ENCODE measurements at regions not wholly inside any gene's neighbourhood (a gene's known extent, or its start where the extent isn't known, plus 50 kb on each side); places are given as distances from the start of the nearest gene placed in this dataset.
"Not testable (repeated sequence)": the region's sequence is repeated elsewhere in the genome, so short reads cannot be mapped to it uniquely, and the experiment has no call there.

GRCh38 chr16:52234626-52235025 lies 312.3 kb downstream of the TOX3 start:
- no peak for DNase-seq

DNA sequence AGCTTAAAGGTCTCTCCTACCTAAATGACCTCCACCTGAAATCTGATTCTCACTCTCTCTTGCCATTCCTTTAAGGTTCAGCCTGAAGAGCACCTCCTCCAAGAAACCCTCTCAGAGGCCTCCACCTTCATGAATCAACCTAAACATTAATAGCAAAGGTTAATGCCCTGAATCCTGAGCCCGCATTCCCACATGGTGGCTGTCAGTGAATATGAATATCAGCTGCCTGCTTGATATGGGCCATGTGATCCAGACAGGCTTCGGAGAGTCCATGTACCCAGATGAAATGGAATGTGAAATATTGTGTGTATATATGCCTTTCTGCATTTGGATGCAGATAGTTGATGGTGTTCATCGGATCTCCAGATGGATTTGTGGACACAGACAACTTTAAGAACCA lies 317.5 kb downstream of the TOX3 start:
- no peak for DNase-seq

GRCh38 chr16:52227851-52228250 lies 319.1 kb downstream of the TOX3 start:
- no peak for DNase-seq

- no peak for DNase-seq
These were observed 334.1 kb downstream of the TOX3 start for GRCh38 chr16:52212841-52213240.

- no peak for DNase-seq
These were observed 337.7 kb downstream of the TOX3 start for GRCh38 chr16:52209227-52209626.

- DNase-seq, result no peak
These were observed 343.8 kb downstream of the TOX3 start for GRCh38 chr16:52203096-52203495.

DNA sequence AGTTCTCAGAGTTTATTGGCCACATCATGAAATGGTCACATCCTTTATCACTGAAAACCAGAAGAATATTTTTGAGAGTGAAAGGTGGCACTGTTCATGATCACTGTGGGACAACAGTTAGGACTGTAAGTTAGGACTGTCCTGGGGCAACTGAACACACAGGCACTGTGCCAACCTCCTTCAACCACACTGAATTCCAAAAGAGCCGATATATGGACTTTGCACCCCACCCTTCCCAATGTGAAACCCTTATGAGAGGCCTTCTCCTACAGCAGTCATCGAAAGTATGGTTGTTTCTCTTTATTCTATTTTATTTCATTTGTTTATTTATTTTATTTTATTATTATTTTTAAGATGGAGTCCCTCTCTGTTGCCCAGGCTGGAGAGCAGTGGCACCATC lies 353.5 kb downstream of the TOX3 start:
- DNase-seq, result no peak

- DNase-seq, result no peak
These were observed 355.3 kb downstream of the TOX3 start for GRCh38 chr16:52191531-52192134.

- DNase-seq, result no peak
These were observed 362.6 kb downstream of the TOX3 start for GRCh38 chr16:52184336-52184735.

GRCh38 chr16:52182840-52183239 lies 364.1 kb downstream of the TOX3 start:
- no peak for DNase-seq

GRCh38 chr16:52174168-52174567 lies 372.8 kb downstream of the TOX3 start:
- no peak for DNase-seq

DNA sequence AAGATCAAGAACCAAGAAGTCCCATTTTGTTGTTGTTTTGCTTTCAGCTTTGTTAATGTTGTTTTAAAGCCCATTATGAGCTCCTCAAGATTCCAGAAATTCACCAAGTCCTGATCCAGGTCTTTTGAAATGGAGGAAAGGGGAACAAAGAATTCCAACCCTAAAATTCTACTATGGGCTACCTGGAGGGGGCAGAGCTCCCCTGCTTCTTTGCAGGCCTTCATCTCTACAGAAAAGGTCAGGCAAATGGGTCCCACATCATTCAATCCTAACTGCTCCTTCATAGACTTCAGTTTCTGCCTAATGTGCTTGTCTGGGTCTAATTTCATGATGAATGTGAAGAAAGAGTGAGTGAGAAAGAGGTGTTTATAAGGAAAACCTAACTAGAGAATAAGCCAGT lies 375.5 kb downstream of the TOX3 start:
- no peak for DNase-seq

- DNase-seq, result no peak
These were observed 379.6 kb downstream of the TOX3 start for GRCh38 chr16:52167328-52167727.

DNA sequence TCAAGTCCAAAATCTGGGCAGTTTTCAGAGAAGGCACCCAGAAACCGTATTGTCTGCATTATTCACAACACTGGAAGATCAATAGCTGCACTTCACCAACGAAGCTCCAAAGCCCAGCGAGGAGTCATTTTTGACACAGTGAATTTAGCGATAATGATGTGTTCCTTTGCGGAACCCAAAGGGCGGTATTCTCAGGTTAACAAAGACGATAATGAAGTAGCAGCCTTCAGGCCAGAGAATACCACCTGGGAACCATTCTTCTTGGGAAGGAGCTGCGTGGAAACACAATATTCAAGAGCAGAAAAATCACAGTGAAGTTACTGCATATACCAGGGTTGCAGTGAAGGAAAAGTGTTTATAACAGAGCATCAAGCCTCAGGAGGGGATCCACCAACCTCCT lies 381.0 kb downstream of the TOX3 start:
- no peak for DNase-seq

DNA sequence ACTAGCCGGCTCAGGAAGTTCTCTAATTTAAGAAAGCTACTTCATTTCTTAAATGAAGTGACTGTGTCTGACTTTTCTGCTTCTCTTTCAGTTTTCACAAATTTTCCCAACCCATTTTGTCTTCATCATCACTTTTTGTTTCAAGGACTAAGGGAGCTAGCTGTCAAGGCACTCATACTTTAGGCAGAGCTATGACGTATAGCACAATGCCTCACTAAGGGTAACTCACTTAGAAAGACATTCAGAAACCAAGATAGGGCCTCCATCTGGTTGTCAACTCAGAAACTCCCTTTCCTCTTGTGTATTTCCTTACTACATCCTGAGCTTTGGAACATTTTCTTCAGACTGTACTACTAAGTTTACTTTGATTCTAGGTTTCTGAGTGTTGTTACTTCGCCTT lies 397.9 kb downstream of the TOX3 start:
- DNase-seq, result no peak

GRCh38 chr16:52141871-52142270 lies 405.1 kb downstream of the TOX3 start:
- DNase-seq, result no peak

- DNase-seq, result no peak
These were observed 418.6 kb downstream of the TOX3 start for GRCh38 chr16:52128361-52128760.

DNA sequence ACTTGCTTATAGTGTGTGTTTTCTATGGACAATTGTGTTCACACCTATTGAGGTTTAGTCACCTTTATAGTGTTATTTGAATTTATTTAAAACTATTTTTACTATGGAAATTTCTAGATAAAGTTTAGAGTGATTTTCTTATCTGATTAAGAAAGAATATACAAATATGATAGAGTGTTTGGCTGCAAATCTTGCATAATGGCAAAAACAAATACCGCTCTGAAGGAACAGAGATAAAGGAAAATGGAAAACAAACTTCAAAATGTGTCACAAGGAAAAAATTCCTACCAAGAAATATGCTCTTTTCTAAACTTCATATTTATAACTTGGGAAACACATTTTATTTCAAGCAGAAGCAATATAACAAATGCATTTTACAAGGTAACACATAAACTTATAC lies 423.1 kb downstream of the TOX3 start:
- DNase-seq, result no peak

- no peak for DNase-seq
These were observed 423.7 kb downstream of the TOX3 start for GRCh38 chr16:52123061-52123839.

GRCh38 chr16:52117171-52117570 lies 429.8 kb downstream of the TOX3 start:
- DNase-seq, result no peak

- DNase-seq, result no peak
These were observed 432.6 kb downstream of the TOX3 start for GRCh38 chr16:52114379-52114778.

- no peak for DNase-seq
These were observed 433.3 kb downstream of the TOX3 start for GRCh38 chr16:52113533-52114183.

DNA sequence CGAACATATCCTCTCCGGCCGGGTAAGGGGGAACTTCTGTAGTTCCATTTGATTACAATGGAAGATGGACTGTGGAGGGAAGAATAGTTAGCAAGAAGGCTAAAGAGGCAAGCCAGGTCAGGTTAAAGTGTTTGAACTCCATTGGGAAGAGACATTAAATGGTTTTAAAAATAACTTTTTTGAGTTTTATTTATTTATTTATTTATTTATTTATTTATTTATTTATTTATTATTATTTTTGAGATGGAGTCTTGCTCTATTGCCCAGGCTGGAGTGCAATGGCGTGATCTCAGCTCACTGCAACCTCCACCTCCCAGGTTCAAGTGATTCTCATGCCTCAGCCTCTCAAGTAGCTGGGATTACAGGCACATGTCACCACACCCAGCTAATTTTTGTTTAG lies 441.9 kb downstream of the TOX3 start:
- not testable (repeated sequence) for DNase-seq

DNA sequence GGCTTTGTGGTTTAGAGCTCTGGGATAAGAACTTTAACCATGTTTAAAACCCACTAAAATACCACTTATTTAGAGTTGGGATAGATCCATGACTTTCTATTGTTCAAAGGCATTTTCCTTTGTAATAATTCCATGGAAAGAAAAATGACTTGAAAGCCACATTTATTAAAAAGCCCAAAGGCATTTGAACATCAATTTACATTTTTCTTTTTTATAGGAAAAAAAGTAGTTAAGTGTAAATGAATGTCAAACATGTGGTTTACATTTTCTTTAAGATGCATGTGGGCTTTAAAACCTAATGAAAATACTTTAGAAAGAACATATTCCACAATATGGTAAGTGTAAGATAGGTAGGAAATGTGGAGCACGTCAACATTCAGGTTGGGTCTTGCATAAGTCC lies 443.2 kb downstream of the TOX3 start:
- DNase-seq, result no peak
